ENCODE measurements at regions not wholly inside any gene's neighbourhood (a gene's known extent, or its start where the extent isn't known, plus 50 kb on each side); places are given as distances from the start of the nearest gene placed in this dataset.
A peak's percentile ranks its signal among the peaks of the same experiment; 100 is the strongest.

- H3K4me3 ChIP-seq (replicated peaks in 1 of 4; ENCODE audit: control extremely low read depth in 1 of 4, insufficient read depth in 1 of 4, low read depth in 3 of 4, low read length in 4 of 4) = no peak overlapping the region
- no peak overlapping the region for H2AFZ ChIP-seq (ENCODE audit: low read length)
- TF ChIP-seq EZH2 (IDR thresholded peaks at IDR 0.05; ENCODE audit: low read length, missing control alignments) (no peak), CTCF (conservative IDR thresholded peaks at IDR 0.05 in 1 of 2, IDR thresholded peaks at IDR 0.05 in 1 of 2; ENCODE audit: low read depth in 1 of 2, low read length in 2 of 2) (no peak)
- no peaks in the 10 kb centered on the region for H3K27me3 ChIP-seq (ENCODE audit: control insufficient read depth, insufficient read depth, low read length)
- no peak overlapping the region for H3K4me2 ChIP-seq (ENCODE audit: extremely low read depth, insufficient read depth, low read length)
- DNase-seq (ENCODE audit: low read depth in 2 of 2) = peak in 1 of 2 donors; percentile 53
- no peak overlapping the region for H3K9ac ChIP-seq (ENCODE audit: insufficient read depth, low read length)
- H3K27ac ChIP-seq (ENCODE audit: insufficient read depth, low read length) = no peak overlapping the region
- H4K20me1 ChIP-seq (ENCODE audit: control insufficient read depth, extremely low read depth, insufficient read depth, low read length) = no peaks in the 10 kb centered on the region
- no peaks in the 10 kb centered on the region for H3K36me3 ChIP-seq (ENCODE audit: control insufficient read depth, insufficient read depth, low read length)
- no peaks in the 10 kb centered on the region for H3K9me3 ChIP-seq (ENCODE audit: control insufficient read depth, insufficient read depth, low read depth, low read length)
- H3K79me2 ChIP-seq (ENCODE audit: control insufficient read depth, insufficient read depth, low read length) = no peaks in the 10 kb centered on the region
- H3K4me1 ChIP-seq (ENCODE audit: control insufficient read depth, extremely low read depth, insufficient read depth, low read length) = peaks cover 13% of the 10 kb centered on the region
Observed at GRCh38 chr6:138550346-138550767, 51.1 kb upstream of the NHSL1 start.

- no peak for DNase-seq (ENCODE audit: low read depth in 2 of 2)
- Histone ChIP-seq H3K27ac (ENCODE audit: insufficient read depth, low read length) (no peak overlapping the region), H3K4me1 (ENCODE audit: control insufficient read depth, extremely low read depth, insufficient read depth, low read length) (peaks cover 4% of the 10 kb centered on the region), H3K27me3 (ENCODE audit: control insufficient read depth, insufficient read depth, low read length) (no peaks in the 10 kb centered on the region), H3K79me2 (ENCODE audit: control insufficient read depth, insufficient read depth, low read length) (no peaks in the 10 kb centered on the region), H4K20me1 (ENCODE audit: control insufficient read depth, extremely low read depth, insufficient read depth, low read length) (no peaks in the 10 kb centered on the region), H3K4me3 (replicated peaks in 1 of 4; ENCODE audit: control extremely low read depth in 1 of 4, insufficient read depth in 1 of 4, low read depth in 3 of 4, low read length in 4 of 4) (no peak overlapping the region), H3K9me3 (ENCODE audit: control insufficient read depth, insufficient read depth, low read depth, low read length) (no peaks in the 10 kb centered on the region), H3K4me2 (ENCODE audit: extremely low read depth, insufficient read depth, low read length) (no peak overlapping the region), H2AFZ (ENCODE audit: low read length) (no peak overlapping the region), H3K36me3 (ENCODE audit: control insufficient read depth, insufficient read depth, low read length) (no peaks in the 10 kb centered on the region), H3K9ac (ENCODE audit: insufficient read depth, low read length) (no peak overlapping the region)
- no peak for TF ChIP-seq CTCF (conservative IDR thresholded peaks at IDR 0.05 in 1 of 2, IDR thresholded peaks at IDR 0.05 in 1 of 2; ENCODE audit: low read depth in 1 of 2, low read length in 2 of 2)
- no peak for TF ChIP-seq EZH2 (IDR thresholded peaks at IDR 0.05; ENCODE audit: low read length, missing control alignments)
Observed at GRCh38 chr6:138554146-138554545, 54.9 kb upstream of the NHSL1 start.

- Histone ChIP-seq H3K9me3 (ENCODE audit: control insufficient read depth, insufficient read depth, low read depth, low read length) (no peaks in the 10 kb centered on the region), H4K20me1 (ENCODE audit: control insufficient read depth, extremely low read depth, insufficient read depth, low read length) (no peaks in the 10 kb centered on the region), H3K27ac (ENCODE audit: insufficient read depth, low read length) (no peak overlapping the region), H3K79me2 (ENCODE audit: control insufficient read depth, insufficient read depth, low read length) (no peaks in the 10 kb centered on the region), H3K9ac (ENCODE audit: insufficient read depth, low read length) (no peak overlapping the region), H3K36me3 (ENCODE audit: control insufficient read depth, insufficient read depth, low read length) (no peaks in the 10 kb centered on the region), H3K27me3 (ENCODE audit: control insufficient read depth, insufficient read depth, low read length) (no peaks in the 10 kb centered on the region), H3K4me2 (ENCODE audit: extremely low read depth, insufficient read depth, low read length) (peak overlapping the region; percentile 4), H3K4me1 (ENCODE audit: control insufficient read depth, extremely low read depth, insufficient read depth, low read length) (peaks cover 2% of the 10 kb centered on the region), H2AFZ (ENCODE audit: low read length) (no peak overlapping the region), H3K4me3 (replicated peaks in 1 of 4; ENCODE audit: control extremely low read depth in 1 of 4, insufficient read depth in 1 of 4, low read depth in 3 of 4, low read length in 4 of 4) (no peak overlapping the region)
- DNase-seq (ENCODE audit: low read depth in 2 of 2) = peak in 1 of 2 donors; percentile 64
- TF ChIP-seq EZH2 (IDR thresholded peaks at IDR 0.05; ENCODE audit: low read length, missing control alignments) (no peak), CTCF (conservative IDR thresholded peaks at IDR 0.05 in 1 of 2, IDR thresholded peaks at IDR 0.05 in 1 of 2; ENCODE audit: low read depth in 1 of 2, low read length in 2 of 2) (no peak)
Observed at GRCh38 chr6:138555421-138555988, 56.2 kb upstream of the NHSL1 start.
